IPS-20b (cell line): ENCODE measurements at regions not wholly inside any gene's neighbourhood (a gene's known extent, or its start where the extent isn't known, plus 50 kb on each side); places are given as distances from the start of the nearest gene placed in this dataset.

ENCODE experiments used
- H3K27ac ChIP-seq: one replicate; pipeline ENCODE4 v1.5.1; 2013; ENCODE audit warnings: low read length
- H3K27me3 ChIP-seq: 2 replicates; pipeline ENCODE4 v1.6.1; 2013; ENCODE audit warnings: mild to moderate bottlenecking, low read length, inconsistent platforms; ENCODE audit not compliant: insufficient read depth
- H3K36me3 ChIP-seq: 2 replicates; pipeline ENCODE4 v1.6.1; 2013; ENCODE audit warnings: low read depth, mild to moderate bottlenecking, inconsistent platforms, low read length, moderate library complexity; ENCODE audit not compliant: insufficient read depth
- H3K4me1 ChIP-seq: 2 replicates; pipeline ENCODE4 v1.6.1; 2013; ENCODE audit warnings: mild to moderate bottlenecking, control low read depth, inconsistent platforms, low read length, moderate library complexity; ENCODE audit not compliant: insufficient read depth
- H3K4me3 ChIP-seq: 2 replicates; pipeline ENCODE4 v1.5.1; 2013; ENCODE audit warnings: mild to moderate bottlenecking, low read length, inconsistent platforms
- H3K9ac ChIP-seq: 2 replicates; pipeline ENCODE4 v1.6.1; 2013; ENCODE audit warnings: low read depth, mild to moderate bottlenecking, inconsistent platforms, low read length, moderate library complexity
- H3K9me3 ChIP-seq: 2 replicates; pipeline ENCODE4 v1.6.1; 2013; ENCODE audit warnings: mild to moderate bottlenecking, low read depth, low read length, inconsistent platforms; ENCODE audit not compliant: insufficient read depth

GRCh38 chr1:38403667-38404066 lies 357.1 kb upstream of the POU3F1 start:
- Histone ChIP-seq H3K9me3 (peaks cover 13% of the 10 kb centered on the region), H3K27me3 (no peaks in the 10 kb centered on the region), H3K4me1 (no peaks in the 10 kb centered on the region), H3K4me3 (no peak overlapping the region), H3K27ac (no peak overlapping the region), H3K9ac (no peak overlapping the region), H3K36me3 (no peaks in the 10 kb centered on the region)

DNA sequence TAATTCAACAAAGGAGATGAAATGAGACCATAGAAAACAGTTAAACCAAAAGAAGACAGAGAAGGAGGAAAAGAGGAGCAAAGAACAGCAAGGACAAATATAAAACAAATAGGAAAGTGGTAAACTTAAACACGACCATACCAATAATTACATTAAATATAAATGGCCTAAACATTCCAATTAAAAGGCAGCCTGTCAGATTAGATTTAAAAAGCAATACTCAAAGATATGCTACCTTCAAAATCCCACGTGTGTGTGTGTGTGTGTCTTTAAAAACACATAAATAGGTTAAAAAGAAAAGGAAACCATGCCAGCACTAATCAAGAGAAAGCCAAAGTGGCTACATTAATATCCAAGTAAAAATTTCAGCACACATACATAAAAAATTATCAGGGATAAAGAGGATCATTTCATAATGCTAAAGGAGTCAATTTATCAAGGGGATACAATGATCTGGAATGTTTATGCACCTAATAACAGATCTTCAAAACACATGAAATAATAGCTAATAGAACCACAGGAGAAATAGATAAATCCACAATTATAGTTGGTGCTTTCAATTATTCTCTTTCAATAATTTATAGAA lies 355.7 kb upstream of the POU3F1 start:
- H3K27ac ChIP-seq = no peak overlapping the region
- H3K4me1 ChIP-seq = no peaks in the 10 kb centered on the region
- H3K9ac ChIP-seq = no peak overlapping the region
- peaks cover 13% of the 10 kb centered on the region for H3K9me3 ChIP-seq
- no peaks in the 10 kb centered on the region for H3K27me3 ChIP-seq
- no peak overlapping the region for H3K4me3 ChIP-seq
- H3K36me3 ChIP-seq = no peaks in the 10 kb centered on the region

DNA sequence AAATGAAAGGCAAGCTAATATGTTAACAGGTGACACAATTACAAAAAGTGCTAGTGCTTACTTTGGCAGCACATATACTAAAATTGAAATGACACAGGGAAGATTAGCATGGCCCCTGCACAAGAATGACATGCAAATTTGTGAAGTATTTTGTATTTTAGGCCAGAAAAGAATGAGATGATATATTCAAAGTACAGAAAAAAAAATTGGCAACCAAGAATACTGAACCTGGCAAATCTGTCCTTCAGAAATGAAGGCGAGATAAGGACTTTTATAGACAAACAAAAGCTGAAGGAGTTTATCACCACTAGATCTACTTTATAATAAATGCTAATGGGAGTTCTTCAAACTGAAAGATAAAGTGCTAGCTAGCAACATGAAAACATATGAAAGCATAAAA lies 350.0 kb upstream of the POU3F1 start:
- H3K27me3 ChIP-seq = no peaks in the 10 kb centered on the region
- peaks cover 11% of the 10 kb centered on the region for H3K9me3 ChIP-seq
- H3K4me3 ChIP-seq = no peak overlapping the region
- H3K4me1 ChIP-seq = peaks cover 8% of the 10 kb centered on the region; the same call in 1 of the 2 replicates
- no peaks in the 10 kb centered on the region for H3K36me3 ChIP-seq
- no peak overlapping the region for H3K27ac ChIP-seq
- no peak overlapping the region for H3K9ac ChIP-seq

GRCh38 chr1:38394303-38394702 lies 347.7 kb upstream of the POU3F1 start:
- no peak overlapping the region for H3K27ac ChIP-seq
- no peak overlapping the region for H3K4me3 ChIP-seq
- peaks cover 8% of the 10 kb centered on the region; the same call in 1 of the 2 replicates for H3K4me1 ChIP-seq
- no peaks in the 10 kb centered on the region for H3K27me3 ChIP-seq
- H3K36me3 ChIP-seq = no peaks in the 10 kb centered on the region
- no peak overlapping the region for H3K9ac ChIP-seq
- peaks cover 23% of the 10 kb centered on the region for H3K9me3 ChIP-seq

DNA sequence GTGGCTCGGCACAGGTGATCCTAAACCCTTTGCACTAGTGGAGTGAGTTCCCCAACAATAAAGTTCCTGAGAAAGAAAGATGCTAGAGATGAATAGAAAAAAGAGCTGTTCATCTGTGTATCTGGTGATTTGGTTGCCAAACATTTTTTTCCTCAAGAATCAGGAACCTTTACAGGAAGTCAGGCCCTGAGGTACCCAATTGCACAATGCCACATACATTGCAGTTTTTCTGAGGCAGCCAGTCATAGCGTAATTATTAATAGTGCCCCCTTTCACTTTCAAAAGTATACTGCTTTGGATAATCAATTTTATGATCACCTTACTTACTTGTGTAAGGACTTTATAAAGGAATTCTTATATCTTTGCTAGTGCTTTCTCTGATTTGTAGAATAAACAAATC lies 346.3 kb upstream of the POU3F1 start:
- H3K27me3 ChIP-seq = no peaks in the 10 kb centered on the region
- peaks cover 29% of the 10 kb centered on the region for H3K9me3 ChIP-seq
- H3K4me1 ChIP-seq = peaks cover 8% of the 10 kb centered on the region; the same call in 1 of the 2 replicates
- no peak overlapping the region for H3K4me3 ChIP-seq
- H3K36me3 ChIP-seq = no peaks in the 10 kb centered on the region
- H3K9ac ChIP-seq = no peak overlapping the region
- H3K27ac ChIP-seq = no peak overlapping the region

- no peak overlapping the region for H3K27ac ChIP-seq
Measured at GRCh38 chr1:38381256-38381655, 334.7 kb upstream of the POU3F1 start.

GRCh38 chr1:38376577-38376976 lies 330.0 kb upstream of the POU3F1 start:
- Histone ChIP-seq H3K4me3 (no peak overlapping the region), H3K36me3 (no peaks in the 10 kb centered on the region), H3K27ac (no peak overlapping the region), H3K4me1 (peaks cover 18% of the 10 kb centered on the region), H3K9ac (no peak overlapping the region), H3K9me3 (peaks cover 21% of the 10 kb centered on the region), H3K27me3 (no peaks in the 10 kb centered on the region)

More at GRCh38 chr1:38381256-38381655, 334.7 kb upstream of the POU3F1 start:
- no peaks in the 10 kb centered on the region for H3K27me3 ChIP-seq
- H3K4me1 ChIP-seq = peaks cover 18% of the 10 kb centered on the region
- no peaks in the 10 kb centered on the region; the same call in 1 of the 2 replicates for H3K9me3 ChIP-seq
- no peaks in the 10 kb centered on the region for H3K36me3 ChIP-seq
- H3K4me3 ChIP-seq = no peak overlapping the region
- no peak overlapping the region for H3K9ac ChIP-seq

GRCh38 chr1:38375035-38375434 lies 328.4 kb upstream of the POU3F1 start:
- Histone ChIP-seq H3K9ac (no peak overlapping the region), H3K27me3 (no peaks in the 10 kb centered on the region), H3K27ac (no peak overlapping the region), H3K4me1 (peaks cover 23% of the 10 kb centered on the region), H3K36me3 (no peaks in the 10 kb centered on the region), H3K9me3 (peaks cover 21% of the 10 kb centered on the region), H3K4me3 (no peak overlapping the region)

GRCh38 chr1:38371505-38371844 lies 324.9 kb upstream of the POU3F1 start:
- Histone ChIP-seq H3K9ac (peak overlapping the region; percentile 14; the same call in 1 of the 2 replicates), H3K4me1 (peaks cover 14% of the 10 kb centered on the region), H3K36me3 (no peaks in the 10 kb centered on the region), H3K4me3 (peak overlapping the region; percentile 37; the same call in 1 of the 2 replicates), H3K27ac (no peak overlapping the region), H3K9me3 (peaks cover 21% of the 10 kb centered on the region), H3K27me3 (no peaks in the 10 kb centered on the region)

GRCh38 chr1:38370716-38371504 lies 324.3 kb upstream of the POU3F1 start:
- H3K4me1 ChIP-seq = peaks cover 14% of the 10 kb centered on the region
- peak overlapping the region; percentile 26 for H3K27ac ChIP-seq
- peaks cover 19% of the 10 kb centered on the region for H3K9me3 ChIP-seq
- H3K36me3 ChIP-seq = no peaks in the 10 kb centered on the region
- peak overlapping the region; percentile 14; the same call in 1 of the 2 replicates for H3K9ac ChIP-seq
- peak overlapping the region; percentile 37; the same call in 1 of the 2 replicates for H3K4me3 ChIP-seq
- no peaks in the 10 kb centered on the region for H3K27me3 ChIP-seq

GRCh38 chr1:38365242-38365641 lies 318.6 kb upstream of the POU3F1 start:
- no peaks in the 10 kb centered on the region for H3K9me3 ChIP-seq
- no peak overlapping the region for H3K9ac ChIP-seq
- no peak overlapping the region for H3K4me3 ChIP-seq
- H3K27me3 ChIP-seq = no peaks in the 10 kb centered on the region
- peaks cover 27% of the 10 kb centered on the region for H3K4me1 ChIP-seq
- H3K36me3 ChIP-seq = no peaks in the 10 kb centered on the region
- no peak overlapping the region for H3K27ac ChIP-seq

DNA sequence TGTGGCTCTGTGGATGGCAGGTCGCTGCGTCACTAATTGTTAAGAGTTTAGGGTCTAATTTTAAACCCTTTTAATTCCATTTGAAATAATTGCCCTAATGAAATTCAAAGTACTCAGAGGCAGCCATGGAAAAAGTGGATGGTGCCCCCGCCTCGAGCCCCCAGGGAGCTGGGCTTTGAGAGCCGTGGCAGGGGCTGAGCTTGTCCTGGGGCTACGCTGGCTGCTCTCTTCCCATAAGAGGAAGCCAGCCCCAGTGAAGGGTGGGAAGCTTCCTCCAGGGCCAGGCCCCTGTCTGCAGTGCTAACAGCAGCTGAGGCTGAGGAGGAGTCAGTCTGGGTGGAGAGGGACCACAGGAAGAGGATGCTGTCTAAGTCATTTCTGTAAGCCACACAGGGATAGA lies 315.0 kb upstream of the POU3F1 start:
- Histone ChIP-seq H3K27me3 (no peaks in the 10 kb centered on the region), H3K9ac (no peak overlapping the region), H3K36me3 (no peaks in the 10 kb centered on the region), H3K9me3 (no peaks in the 10 kb centered on the region), H3K27ac (no peak overlapping the region), H3K4me3 (no peak overlapping the region), H3K4me1 (peaks cover 24% of the 10 kb centered on the region)
